ENCODE measurements at regions not wholly inside any gene's neighbourhood (a gene's known extent, or its start where the extent isn't known, plus 50 kb on each side); places are given as distances from the start of the nearest gene placed in this dataset.
"Not testable (repeated sequence)": the region's sequence is repeated elsewhere in the genome, so short reads cannot be mapped to it uniquely, and the experiment has no call there.

- H3K4me3 ChIP-seq (ENCODE audit: low read depth, low read length): no peak overlapping the region
- peak; percentile 61 for TF ChIP-seq CTCF (IDR thresholded peaks at IDR 0.05; ENCODE audit: insufficient read depth, low read depth, low read length)
- peak; percentile 22 for DNase-seq (ENCODE audit: low read depth)
Observed at GRCh38 chrX:27186671-27187070, 276.5 kb downstream of the PPP4R3C start.

GRCh38 chrX:27163236-27163635 is 299.9 kb downstream of the PPP4R3C start:
- TF ChIP-seq CTCF (IDR thresholded peaks at IDR 0.05; ENCODE audit: insufficient read depth, low read depth, low read length): no peak
- no peak for DNase-seq (ENCODE audit: low read depth)
- H3K4me3 ChIP-seq (ENCODE audit: low read depth, low read length): no peak overlapping the region

GRCh38 chrX:27162496-27162895 is 300.6 kb downstream of the PPP4R3C start:
- DNase-seq (ENCODE audit: low read depth): no peak
- no peak overlapping the region for H3K4me3 ChIP-seq (ENCODE audit: low read depth, low read length)
- TF ChIP-seq CTCF (IDR thresholded peaks at IDR 0.05; ENCODE audit: insufficient read depth, low read depth, low read length): no peak

GRCh38 chrX:27156921-27157320 is 306.2 kb downstream of the PPP4R3C start:
- DNase-seq (ENCODE audit: low read depth); H3K4me3 ChIP-seq (ENCODE audit: low read depth, low read length): not testable (repeated sequence)

- H3K4me3 ChIP-seq (ENCODE audit: low read depth, low read length): no peak overlapping the region
- TF ChIP-seq CTCF (IDR thresholded peaks at IDR 0.05; ENCODE audit: insufficient read depth, low read depth, low read length): no peak
- no peak for DNase-seq (ENCODE audit: low read depth)
Observed at GRCh38 chrX:27136325-27136724, 326.8 kb downstream of the PPP4R3C start.

- DNase-seq (ENCODE audit: low read depth): no peak
- no peak for TF ChIP-seq CTCF (IDR thresholded peaks at IDR 0.05; ENCODE audit: insufficient read depth, low read depth, low read length)
- no peak overlapping the region for H3K4me3 ChIP-seq (ENCODE audit: low read depth, low read length)
Observed at GRCh38 chrX:27132862-27133261, 330.3 kb downstream of the PPP4R3C start.

GRCh38 chrX:27087176-27087575 is 376.0 kb downstream of the PPP4R3C start:
- H3K4me3 ChIP-seq (ENCODE audit: low read depth, low read length); DNase-seq (ENCODE audit: low read depth): not testable (repeated sequence)

- no peak for DNase-seq (ENCODE audit: low read depth)
- TF ChIP-seq CTCF (IDR thresholded peaks at IDR 0.05; ENCODE audit: insufficient read depth, low read depth, low read length): no peak
- no peak overlapping the region for H3K4me3 ChIP-seq (ENCODE audit: low read depth, low read length)
Observed at GRCh38 chrX:27086237-27086636, 376.9 kb downstream of the PPP4R3C start.
